NCI-H446 treated with DMSO at 0.1 percent for 48 hours (cell line): ENCODE measurements at regions not wholly inside any gene's neighbourhood (a gene's known extent, or its start where the extent isn't known, plus 50 kb on each side); places are given as distances from the start of the nearest gene placed in this dataset.
"Not testable (repeated sequence)": the region's sequence is repeated elsewhere in the genome, so short reads cannot be mapped to it uniquely, and the experiment has no call there.

Experiments
- DNase-seq: peaks from one replicate; lab custom pipeline; 2025; lab: John Stamatoyannopoulos, UW

DNA sequence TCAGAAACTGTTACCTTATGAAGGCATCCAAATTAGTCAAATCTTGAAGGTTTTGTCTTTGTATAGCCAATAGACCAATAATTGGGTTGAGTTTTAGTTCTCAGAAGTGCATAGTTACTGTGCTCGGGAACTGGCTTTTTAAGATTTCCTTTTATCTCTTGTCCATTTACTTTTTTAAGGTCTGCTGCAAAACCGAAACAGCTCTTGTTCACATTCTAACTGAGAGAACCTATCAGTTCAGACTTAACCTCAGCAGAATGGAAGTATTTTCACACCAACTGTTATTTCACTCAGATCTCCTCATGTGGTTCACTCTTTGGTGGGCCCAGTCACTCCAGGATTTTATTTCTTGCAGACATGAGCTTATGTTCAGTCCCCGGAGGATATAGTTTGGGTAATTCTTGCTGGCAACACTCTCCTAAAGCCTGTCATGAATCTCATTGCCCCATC lies 55.5 kb downstream of the TPBG start:
- no peak for DNase-seq

DNA sequence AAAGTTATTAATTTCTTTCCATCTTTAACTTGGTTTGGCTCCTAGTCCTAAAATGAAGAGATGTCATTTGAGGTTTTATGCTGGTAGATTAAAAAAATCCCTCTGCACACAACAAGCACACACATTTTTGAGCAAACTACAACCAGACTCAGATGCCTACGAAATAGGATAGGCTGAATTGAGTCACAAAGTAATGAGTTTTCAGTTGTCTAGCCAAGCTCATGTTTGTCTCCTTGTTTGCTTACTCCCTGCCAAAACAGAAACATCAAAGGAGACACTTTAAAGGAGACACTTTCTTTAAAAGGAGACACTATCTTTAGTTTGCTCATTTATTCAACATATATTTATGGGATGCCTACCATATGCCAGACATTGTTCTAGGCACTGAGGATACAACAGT lies 56.2 kb downstream of the TPBG start:
- DNase-seq: no peak

DNA sequence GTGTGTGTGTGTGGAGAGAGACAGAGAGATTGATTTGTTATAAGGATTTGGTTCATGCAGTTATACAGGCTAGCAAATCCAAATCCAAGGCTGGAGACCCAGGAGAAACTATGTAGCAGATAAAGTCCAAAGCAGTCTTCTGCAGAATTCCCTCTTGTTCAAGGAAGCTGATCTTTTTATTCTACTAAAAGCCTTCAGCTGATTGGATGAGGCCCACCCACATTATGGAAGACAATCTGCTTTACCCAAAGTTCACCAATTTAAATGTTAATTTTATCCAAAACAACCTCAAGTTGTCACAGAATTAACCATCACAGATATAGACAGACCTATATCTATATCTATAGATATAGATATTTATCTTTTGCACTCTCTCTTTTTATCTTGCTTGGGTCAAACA lies 67.0 kb downstream of the TPBG start:
- DNase-seq: no peak

- no peak for DNase-seq
These were observed 73.1 kb downstream of the TPBG start for GRCh38 chr6:82436740-82437139.

DNA sequence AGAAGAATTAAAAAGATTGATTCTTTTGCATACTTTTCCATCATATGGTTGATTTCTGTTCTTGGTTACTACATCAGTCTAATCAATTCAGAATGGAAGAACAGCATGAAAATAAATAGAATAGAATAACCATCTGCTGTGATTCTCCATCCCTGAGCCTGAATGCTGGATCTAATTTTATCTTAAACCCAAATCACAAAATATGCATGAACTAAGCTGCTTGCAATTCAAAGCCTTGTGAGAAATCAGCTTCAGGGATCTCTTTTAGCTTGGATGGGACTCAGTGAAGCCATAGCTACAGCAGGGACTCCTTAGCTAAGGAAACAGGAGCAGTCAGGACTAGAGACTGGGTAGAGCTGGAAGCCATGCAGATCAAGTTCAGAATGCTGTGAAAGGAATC lies 74.1 kb downstream of the TPBG start:
- no peak for DNase-seq

- DNase-seq: no peak
These were observed 77.6 kb downstream of the TPBG start for GRCh38 chr6:82441047-82441855.

DNA sequence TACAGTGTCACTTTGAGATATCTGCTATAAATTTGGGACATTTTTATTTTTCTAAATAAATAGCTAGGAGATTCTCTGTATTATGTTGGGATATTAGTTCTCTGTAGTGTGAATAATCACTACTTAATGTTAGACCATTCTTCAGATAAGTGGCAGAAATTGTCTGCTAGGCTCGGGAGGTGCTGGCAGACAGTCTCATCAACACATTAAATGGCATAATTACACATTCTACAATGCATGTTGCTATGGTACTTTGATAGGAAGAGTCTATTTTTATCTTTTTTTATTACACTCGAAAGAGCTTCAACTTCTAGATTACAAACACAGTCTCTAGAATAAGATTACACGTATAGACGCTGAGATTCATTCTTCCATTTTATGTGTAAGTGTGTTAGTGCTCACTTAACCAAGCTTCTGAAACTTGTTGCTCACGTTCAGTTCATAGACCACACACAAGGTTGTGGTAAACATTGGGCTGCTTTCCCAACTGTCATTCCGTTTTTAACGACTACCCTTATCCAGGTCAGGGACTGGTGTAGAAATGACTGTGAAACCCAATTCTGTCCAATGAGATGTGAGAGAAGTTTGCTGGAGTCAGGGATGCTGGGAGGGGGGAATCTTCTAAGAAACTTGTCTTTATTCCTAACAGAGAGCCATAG lies 78.6 kb downstream of the TPBG start:
- no peak for DNase-seq

DNA sequence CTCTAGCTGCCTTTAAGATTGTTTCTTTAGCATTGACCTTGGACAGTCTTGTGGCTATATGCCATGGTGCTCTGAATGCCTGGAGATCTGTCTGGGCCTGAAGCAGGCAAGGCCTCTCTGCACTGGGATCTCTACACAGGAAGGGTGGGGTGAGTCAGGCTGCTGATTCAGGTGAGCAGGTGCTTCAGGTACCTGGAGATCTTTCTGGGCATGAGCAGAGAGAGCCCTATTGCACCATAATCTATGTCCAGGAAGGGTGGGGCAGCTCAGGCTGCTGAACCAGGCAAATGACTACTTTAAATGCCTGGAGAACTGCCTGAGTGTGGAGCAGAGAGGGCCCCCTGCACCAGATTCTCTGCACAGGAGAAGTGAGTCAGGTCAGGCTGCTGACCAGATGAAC lies 94.5 kb downstream of the TPBG start:
- DNase-seq: no peak

- no peak for DNase-seq
These were observed 95.1 kb downstream of the TPBG start for GRCh38 chr6:82458705-82459104.

GRCh38 chr6:82461536-82461935 lies 97.9 kb downstream of the TPBG start:
- no peak for DNase-seq

- no peak for DNase-seq
These were observed 103.7 kb downstream of the TPBG start for GRCh38 chr6:82467338-82467737.

DNA sequence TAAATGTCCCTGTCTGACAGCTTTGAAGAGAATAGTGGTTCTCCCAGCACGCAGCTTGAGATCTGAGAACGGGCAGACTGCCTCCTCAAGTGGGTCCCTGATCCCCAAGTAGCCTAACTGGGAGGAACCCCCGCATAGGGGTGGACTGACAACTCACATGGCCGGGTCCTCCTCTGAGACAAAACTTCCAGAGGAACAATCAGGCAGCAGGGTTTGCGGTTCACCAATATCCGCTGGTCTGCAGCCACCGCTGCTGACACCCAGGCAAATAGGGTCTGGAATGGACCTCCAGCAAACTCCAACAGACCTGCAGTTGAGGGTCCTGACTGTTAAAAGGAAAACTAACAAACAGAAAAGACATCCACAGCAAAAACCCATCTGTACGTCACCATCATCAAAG lies 106.5 kb downstream of the TPBG start:
- DNase-seq: not testable (repeated sequence)

DNA sequence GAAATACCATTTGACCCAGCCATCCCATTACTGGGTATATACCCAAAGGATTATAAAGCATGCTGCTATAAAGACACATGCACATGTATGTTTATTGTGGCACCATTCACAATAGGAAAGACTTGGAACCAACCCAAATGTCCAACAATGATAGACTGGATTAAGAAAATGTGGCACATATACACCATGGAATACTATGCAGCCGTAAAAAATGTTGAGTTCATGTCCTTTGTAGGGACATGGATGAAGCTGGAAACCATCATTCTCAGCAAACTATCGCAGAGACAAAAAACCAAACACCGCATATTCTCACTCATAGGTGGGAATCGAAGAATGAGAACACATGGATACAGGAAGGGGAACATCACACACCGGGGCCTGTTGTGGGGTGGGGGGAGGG lies 111.5 kb downstream of the TPBG start:
- not testable (repeated sequence) for DNase-seq

DNA sequence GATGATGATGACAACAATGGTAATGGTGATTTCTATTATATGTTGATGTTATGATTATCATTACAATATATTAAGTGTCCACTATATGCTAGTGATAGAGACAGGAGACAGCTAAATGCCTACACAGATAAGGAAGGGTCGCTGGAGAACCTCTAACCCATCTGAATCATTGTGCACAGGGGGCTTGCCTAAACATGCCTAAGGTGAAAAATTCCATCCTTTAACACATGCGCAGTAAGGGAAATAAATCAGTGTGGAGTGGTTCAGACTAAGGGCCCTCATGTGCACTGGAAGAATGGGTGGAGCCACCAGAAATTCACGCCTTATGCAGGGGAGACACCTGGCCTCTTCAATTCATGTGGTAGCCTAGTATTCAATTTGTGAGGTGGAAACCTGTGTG lies 120.4 kb downstream of the TPBG start:
- no peak for DNase-seq

- no peak for DNase-seq
These were observed 121.4 kb downstream of the TPBG start for GRCh38 chr6:82484737-82485626.

GRCh38 chr6:82487895-82488294 lies 124.3 kb downstream of the TPBG start:
- no peak for DNase-seq

- no peak for DNase-seq
These were observed 124.8 kb downstream of the TPBG start for GRCh38 chr6:82488403-82488802.

- DNase-seq: no peak
These were observed 128.5 kb downstream of the TPBG start for GRCh38 chr6:82492134-82492533.

GRCh38 chr6:82493467-82493866 lies 129.8 kb downstream of the TPBG start:
- no peak for DNase-seq

GRCh38 chr6:82494367-82494766 lies 130.8 kb downstream of the TPBG start:
- no peak for DNase-seq

DNA sequence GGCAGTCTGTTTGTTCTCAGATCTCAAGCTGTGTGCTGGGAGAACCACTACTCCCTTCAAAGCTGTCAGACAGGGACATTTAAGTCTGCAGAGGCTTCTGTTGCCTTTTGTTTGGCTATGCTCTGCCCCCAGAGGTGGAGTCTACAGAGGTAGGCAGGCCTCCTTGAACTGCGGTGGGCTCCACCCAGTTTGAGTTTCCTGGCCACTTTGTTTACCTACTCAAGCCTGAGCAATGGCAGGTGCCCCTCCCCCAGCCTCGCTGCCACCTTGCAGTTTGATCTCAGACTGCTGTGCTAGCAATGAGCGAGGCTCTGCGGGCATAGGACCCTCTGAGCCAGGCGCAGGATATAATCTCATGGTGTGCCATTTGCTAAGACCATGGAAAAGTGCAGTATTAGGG lies 138.3 kb downstream of the TPBG start:
- not testable (repeated sequence) for DNase-seq

DNA sequence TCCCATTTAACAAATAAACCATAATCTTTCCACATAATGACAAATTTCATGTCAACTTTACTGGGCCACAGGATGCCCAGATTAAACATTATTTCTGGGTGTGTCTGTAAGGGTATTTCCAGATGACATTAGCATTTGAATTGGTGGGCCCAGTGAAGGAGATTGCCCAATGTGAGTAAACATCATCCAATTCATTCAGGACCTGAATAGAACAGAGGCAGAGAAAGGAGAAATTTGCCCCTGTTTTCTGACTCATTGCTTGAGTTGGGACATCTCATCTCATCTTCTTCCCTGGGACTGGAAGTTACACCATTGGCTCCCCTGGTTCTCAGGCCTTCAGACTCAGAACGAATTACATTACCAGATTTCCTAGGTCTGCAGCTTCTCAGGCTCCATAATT lies 142.9 kb downstream of the TPBG start:
- no peak for DNase-seq

DNA sequence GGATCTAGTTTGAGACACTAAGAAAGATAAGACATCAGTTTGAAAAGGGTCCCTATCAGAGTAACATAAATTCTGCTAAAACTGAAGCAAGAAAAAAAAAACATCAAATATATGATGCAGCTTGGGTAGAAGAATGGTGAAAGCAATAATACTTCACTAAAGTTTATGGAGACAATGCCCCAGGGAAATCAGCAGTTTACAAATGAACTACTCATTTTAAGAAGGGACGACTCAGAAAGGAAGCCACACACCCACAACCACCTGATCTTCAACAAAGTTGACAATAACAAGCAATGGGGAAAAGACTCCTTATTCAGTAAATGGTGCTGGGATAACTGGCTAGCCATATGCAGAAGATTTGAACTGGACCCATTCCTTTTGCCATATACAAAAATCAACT lies 143.5 kb downstream of the TPBG start:
- DNase-seq: no peak
